HS-5 (cell line): ENCODE measurements at regions not wholly inside any gene's neighbourhood (a gene's known extent, or its start where the extent isn't known, plus 50 kb on each side); places are given as distances from the start of the nearest gene placed in this dataset.

Experiments used
- DNase-seq: peaks from one replicate; pipeline ENCODE4 v3.0.0-alpha.2; 2012; ENCODE audit warnings: low read depth

- DNase-seq, result no peak
These were observed 315.8 kb upstream of the TEX13C start for GRCh38 chrX:125003746-125004446.

- no peak for DNase-seq
These were observed 314.9 kb upstream of the TEX13C start for GRCh38 chrX:125004799-125005198.

- DNase-seq, result no peak
These were observed 313.8 kb upstream of the TEX13C start for GRCh38 chrX:125005863-125006262.

DNA sequence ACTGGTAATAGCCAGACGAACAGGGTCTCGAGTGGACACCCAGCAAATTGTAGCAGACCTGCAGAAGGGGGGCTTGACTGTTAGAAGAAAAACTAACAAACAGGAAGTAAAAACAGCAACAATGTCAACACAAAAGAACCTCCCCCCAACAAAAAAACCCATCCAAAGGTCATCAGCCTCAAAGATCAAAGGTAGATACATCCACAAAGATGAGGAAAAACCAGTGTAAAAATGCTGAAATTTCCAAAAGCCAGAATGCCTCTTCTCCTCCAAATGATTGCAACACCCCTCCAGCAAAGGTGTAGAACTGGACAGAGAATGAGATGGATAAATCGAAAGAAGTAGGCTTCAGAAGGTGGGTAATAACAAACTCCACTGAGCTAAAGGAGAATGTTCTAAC is 313.0 kb upstream of the TEX13C start:
- no peak for DNase-seq

DNA sequence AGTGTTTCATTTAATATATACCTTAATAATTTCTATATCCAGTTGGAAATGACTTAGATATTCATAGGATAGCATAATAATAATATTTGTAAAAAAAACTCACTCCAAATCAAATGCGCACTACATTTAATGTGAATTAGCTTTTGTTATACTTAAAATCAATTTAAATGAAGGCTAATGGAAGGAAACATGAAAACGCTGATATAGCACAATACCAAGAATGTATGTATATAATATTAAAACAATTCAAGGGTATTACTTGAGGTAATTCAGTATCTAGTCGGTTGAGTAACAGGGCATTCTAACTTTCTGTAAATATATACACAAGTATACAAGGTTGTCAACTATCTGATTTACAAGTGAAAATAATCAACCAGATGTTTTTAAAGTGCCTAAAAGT is 307.1 kb upstream of the TEX13C start:
- no peak for DNase-seq

DNA sequence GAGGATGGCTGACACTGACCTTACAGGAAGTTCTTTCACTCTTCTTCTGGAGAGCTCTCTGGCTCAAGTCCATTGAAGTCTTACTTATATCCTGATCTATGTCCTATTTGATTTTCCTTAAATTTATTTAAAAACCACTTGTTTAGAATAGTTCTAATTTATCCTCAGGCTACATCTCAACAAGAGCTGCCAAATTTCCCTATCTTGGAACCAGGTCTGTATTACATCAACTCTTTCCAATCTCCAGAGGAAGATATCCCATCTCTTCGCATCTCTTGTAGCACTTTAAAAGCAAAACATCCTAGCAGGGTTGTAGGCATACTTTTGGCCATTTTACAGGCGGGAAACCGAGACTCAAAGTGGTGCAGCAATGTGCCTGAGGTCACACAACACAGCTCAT is 290.5 kb upstream of the TEX13C start:
- no peak for DNase-seq
